HG02884 (cell line): ENCODE measurements at regions not wholly inside any gene's neighbourhood (a gene's known extent, or its start where the extent isn't known, plus 50 kb on each side); places are given as distances from the start of the nearest gene placed in this dataset.
"Not testable (repeated sequence)": the region's sequence is repeated elsewhere in the genome, so short reads cannot be mapped to it uniquely, and the experiment has no call there.

Source experiments
- ATAC-seq: cut with Tn5 transposase; IDR thresholded peaks from one replicate; pipeline ENCODE4 v1.9.1; 2021; ENCODE audit warnings: mild to moderate bottlenecking, moderate library complexity; ENCODE audit not compliant: unreplicated experiment

- not testable (repeated sequence) for ATAC-seq
Measured at GRCh38 chr2:195228547-195228946, 428.5 kb upstream of the SLC39A10 start.

GRCh38 chr2:195214072-195214471, 443.0 kb upstream of the SLC39A10 start:
- no peak for ATAC-seq

GRCh38 chr2:195212586-195212985, 444.4 kb upstream of the SLC39A10 start:
- no peak for ATAC-seq

GRCh38 chr2:195202163-195202845, 454.7 kb upstream of the SLC39A10 start:
- no peak for ATAC-seq

- no peak for ATAC-seq
Measured at GRCh38 chr2:195199864-195200263, 457.2 kb upstream of the SLC39A10 start.

GRCh38 chr2:195181059-195181705, 475.8 kb upstream of the SLC39A10 start:
- no peak for ATAC-seq

GRCh38 chr2:195168369-195168768, 488.7 kb upstream of the SLC39A10 start:
- ATAC-seq, result no peak

GRCh38 chr2:195164930-195165329, 492.1 kb upstream of the SLC39A10 start:
- ATAC-seq, result no peak

GRCh38 chr2:195162918-195163317, 494.1 kb upstream of the SLC39A10 start:
- ATAC-seq, result no peak

- ATAC-seq, result no peak
Measured at GRCh38 chr2:195162194-195162593, 494.8 kb upstream of the SLC39A10 start.

- ATAC-seq, result peak; percentile 51
Measured at GRCh38 chr2:195160963-195161362, 496.1 kb upstream of the SLC39A10 start.

- no peak for ATAC-seq
Measured at GRCh38 chr2:195151711-195152110, 505.3 kb upstream of the SLC39A10 start.

- ATAC-seq, result no peak
Measured at GRCh38 chr2:195150819-195151218, 506.2 kb upstream of the SLC39A10 start.

GRCh38 chr2:195148004-195148403, 509.0 kb upstream of the SLC39A10 start:
- ATAC-seq, result no peak

GRCh38 chr2:195146761-195147541, 510.1 kb upstream of the SLC39A10 start:
- no peak for ATAC-seq

- ATAC-seq, result no peak
Measured at GRCh38 chr2:195138435-195138834, 518.6 kb upstream of the SLC39A10 start.

GRCh38 chr2:195125889-195126288, 531.1 kb upstream of the SLC39A10 start:
- ATAC-seq, result not testable (repeated sequence)

- ATAC-seq, result no peak
Measured at GRCh38 chr2:195124391-195125079, 532.5 kb upstream of the SLC39A10 start.

GRCh38 chr2:195122653-195123052, 534.4 kb upstream of the SLC39A10 start:
- ATAC-seq, result no peak

GRCh38 chr2:195121341-195121740, 535.7 kb upstream of the SLC39A10 start:
- no peak for ATAC-seq

- no peak for ATAC-seq
Measured at GRCh38 chr2:195119231-195119630, 537.8 kb upstream of the SLC39A10 start.
